Calu3 (cell line): ENCODE measurements at regions not wholly inside any gene's neighbourhood (a gene's known extent, or its start where the extent isn't known, plus 50 kb on each side); places are given as distances from the start of the nearest gene placed in this dataset.
A peak's percentile ranks its signal among the peaks of the same experiment; 100 is the strongest.

Experiments
- BruUV-seq: library from RNA; stranded (reverse); fragments of 400-500 nt; replicated peaks from 2 replicates; lab custom pipeline; 2021; lab: Mats Ljungman, UMichigan
- CTCF ChIA-PET: fragments of 300-600 bp; sonication (Branson Sonifier 250); formaldehyde crosslinking; loops from one replicate; lab custom pipeline; 2022; ENCODE audit warnings: antibody characterized with exemption; lab: Charles Lee
- DNase-seq: peaks from one replicate; pipeline ENCODE4 v3.0.0; 2022
- H3K27ac Mint-ChIP-seq: one replicate; pipeline ENCODE4 v1.8.0; 2022; ENCODE audit warnings: mixed read lengths; ENCODE audit not compliant: unreplicated experiment
- H3K27me3 Mint-ChIP-seq: one replicate; pipeline ENCODE4 v1.8.0; 2022; ENCODE audit warnings: mixed read lengths; ENCODE audit not compliant: unreplicated experiment
- H3K36me3 Mint-ChIP-seq: one replicate; pipeline ENCODE4 v1.8.0; 2022; ENCODE audit warnings: mild to moderate bottlenecking, moderate library complexity, mixed read lengths; ENCODE audit not compliant: insufficient read depth, unreplicated experiment
- H3K4me1 Mint-ChIP-seq: one replicate; pipeline ENCODE4 v1.8.0; 2022; ENCODE audit warnings: mild to moderate bottlenecking, low read depth, mixed read lengths; ENCODE audit not compliant: unreplicated experiment
- H3K4me3 Mint-ChIP-seq: one replicate; pipeline ENCODE4 v1.8.0; 2022; ENCODE audit warnings: mild to moderate bottlenecking, low read depth, moderate library complexity, mixed read lengths; ENCODE audit not compliant: unreplicated experiment
- H3K9me3 Mint-ChIP-seq: one replicate; pipeline ENCODE4 v1.8.0; 2022; ENCODE audit warnings: low read depth, mixed read lengths; ENCODE audit not compliant: unreplicated experiment
- CTCF ChIP-seq: fragments of 200-600 bp; IDR thresholded peaks from one replicate; pipeline ENCODE4 v1.8.0; 2022; ENCODE audit warnings: antibody characterized with exemption; ENCODE audit not compliant: unreplicated experiment
- intact Hi-C: fragments of 100-400 bp; cut with micrococcal nuclease; formaldehyde crosslinking; loops from one replicate; pipeline ENCODE4 v1.10.0; 2022; ENCODE audit not compliant: unreplicated experiment

GRCh38 chr4:126354784-126355183 is 1040.0 kb downstream of the FAT4 start:
- H3K36me3 Mint-ChIP-seq, result no peaks in the 10 kb centered on the region
- intact Hi-C loops, result no loop called here
- H3K27ac Mint-ChIP-seq, result peak overlapping the region; percentile 71
- peak; percentile 1 for DNase-seq
- TF ChIP-seq CTCF, result no peak
- no TSS peak for BruUV-seq
- H3K9me3 Mint-ChIP-seq, result no peaks in the 10 kb centered on the region
- CTCF ChIA-PET, result no interaction called here
- H3K4me3 Mint-ChIP-seq, result no peak overlapping the region
- H3K27me3 Mint-ChIP-seq, result no peaks in the 10 kb centered on the region
- H3K4me1 Mint-ChIP-seq, result no peaks in the 10 kb centered on the region

GRCh38 chr4:126358041-126358440 is 1043.3 kb downstream of the FAT4 start:
- TF ChIP-seq CTCF, result no peak
- CTCF ChIA-PET, result no interaction called here
- Mint-ChIP-seq H3K9me3 (no peaks in the 10 kb centered on the region), H3K4me1 (no peaks in the 10 kb centered on the region), H3K36me3 (no peaks in the 10 kb centered on the region), H3K27ac (no peak overlapping the region), H3K4me3 (no peak overlapping the region), H3K27me3 (no peaks in the 10 kb centered on the region)
- DNase-seq, result no peak
- intact Hi-C loops, result no loop called here
- BruUV-seq, result no TSS peak

GRCh38 chr4:126361287-126361686 is 1046.5 kb downstream of the FAT4 start:
- CTCF ChIA-PET, result no interaction called here
- no peaks in the 10 kb centered on the region for H3K27me3 Mint-ChIP-seq
- no peak for TF ChIP-seq CTCF
- H3K27ac Mint-ChIP-seq, result no peak overlapping the region
- BruUV-seq, result no TSS peak
- H3K4me3 Mint-ChIP-seq, result no peak overlapping the region
- DNase-seq, result no peak
- no peaks in the 10 kb centered on the region for H3K4me1 Mint-ChIP-seq
- intact Hi-C loops, result no loop called here
- H3K9me3 Mint-ChIP-seq, result no peaks in the 10 kb centered on the region
- no peaks in the 10 kb centered on the region for H3K36me3 Mint-ChIP-seq

GRCh38 chr4:126364311-126364911 is 1049.7 kb downstream of the FAT4 start:
- Mint-ChIP-seq H3K4me1 (no peaks in the 10 kb centered on the region), H3K9me3 (no peaks in the 10 kb centered on the region), H3K4me3 (no peak overlapping the region), H3K27ac (no peak overlapping the region), H3K27me3 (no peaks in the 10 kb centered on the region), H3K36me3 (no peaks in the 10 kb centered on the region)
- no TSS peak for BruUV-seq
- intact Hi-C loops, result no loop called here
- CTCF ChIA-PET, result no interaction called here
- no peak for DNase-seq
- TF ChIP-seq CTCF, result no peak
